OCI-LY3 (cell line): ENCODE measurements at regions not wholly inside any gene's neighbourhood (a gene's known extent, or its start where the extent isn't known, plus 50 kb on each side); places are given as distances from the start of the nearest gene placed in this dataset.

Experiments
- H2AFZ ChIP-seq: fragments of 200-600, 300-600 bp; shearing (Covaris generic); 2 replicates; pipeline ENCODE4 v1.6.0; 2014; ENCODE audit warnings: antibody characterized with exemption, low read depth, low read length
- H3K27ac ChIP-seq: fragments of 200-600, 300-600 bp; sonication (generic); 2 replicates; pipeline ENCODE4 v1.5.1; 2014; ENCODE audit warnings: mild to moderate bottlenecking, low read length, moderate library complexity, mixed read lengths
- H3K27me3 ChIP-seq: fragments of 200-600, 300-600 bp; sonication (generic); 2 replicates; pipeline ENCODE4 v1.6.1; 2014; ENCODE audit warnings: low read depth, low read length, mixed read lengths
- H3K36me3 ChIP-seq: fragments of 200-600, 300-600 bp; sonication (generic); replicated peaks from 2 replicates; pipeline ENCODE3; 2014; ENCODE audit warnings: low read depth, low read length, mixed read lengths
- H3K4me1 ChIP-seq: fragments of 300-600, 200-600 bp; sonication (generic); 2 replicates; pipeline ENCODE4 v1.6.1; 2014; ENCODE audit warnings: low read length, mixed read lengths
- H3K4me2 ChIP-seq: fragments of 200-600, 300-600 bp; sonication (generic); 2 replicates; pipeline ENCODE4 v1.6.1; 2014; ENCODE audit warnings: low read length, mixed read lengths
- H3K4me3 ChIP-seq: fragments of 300-600, 200-600 bp; sonication (generic); 2 replicates; pipeline ENCODE4 v1.5.1; 2014; ENCODE audit warnings: antibody characterized with exemption, mild to moderate bottlenecking, low read length, moderate library complexity
- H3K79me2 ChIP-seq: fragments of 300-600, 200-600 bp; shearing (Covaris generic); 2 replicates; pipeline ENCODE4 v1.6.1; 2014; ENCODE audit warnings: mild to moderate bottlenecking, low read length, mixed read lengths
- H3K9ac ChIP-seq: fragments of 300-600, 200-600 bp; shearing (Covaris generic); 2 replicates; pipeline ENCODE4 v1.6.0; 2014; ENCODE audit warnings: mild to moderate bottlenecking, low read length, moderate library complexity
- H3K9me3 ChIP-seq: fragments of 200-600, 300-600 bp; shearing (Covaris generic); 2 replicates; pipeline ENCODE4 v1.6.1; 2014; ENCODE audit warnings: low read length, mixed read lengths; ENCODE audit not compliant: insufficient read depth
- H4K20me1 ChIP-seq: fragments of 200-600, 300-600 bp; sonication (generic); 2 replicates; pipeline ENCODE4 v1.6.1; 2016; ENCODE audit warnings: low read length, mixed read lengths; ENCODE audit not compliant: insufficient read depth
- EZH2phosphoT487 ChIP-seq: fragments of 200-600 bp; shearing (Covaris generic); IDR thresholded peaks from 2 replicates; pipeline ENCODE4 v1.6.1; 2018; ENCODE audit warnings: antibody characterized with exemption, mixed run types, low read depth
- TF ChIP-seq, protein P1 (sequence below): fragments of 200-600, 300-600 bp; sonication (generic); IDR thresholded peaks from 2 replicates; pipeline ENCODE4 v1.5.1; 2014; ENCODE audit warnings: antibody characterized with exemption, low read length, low read depth

DNA sequence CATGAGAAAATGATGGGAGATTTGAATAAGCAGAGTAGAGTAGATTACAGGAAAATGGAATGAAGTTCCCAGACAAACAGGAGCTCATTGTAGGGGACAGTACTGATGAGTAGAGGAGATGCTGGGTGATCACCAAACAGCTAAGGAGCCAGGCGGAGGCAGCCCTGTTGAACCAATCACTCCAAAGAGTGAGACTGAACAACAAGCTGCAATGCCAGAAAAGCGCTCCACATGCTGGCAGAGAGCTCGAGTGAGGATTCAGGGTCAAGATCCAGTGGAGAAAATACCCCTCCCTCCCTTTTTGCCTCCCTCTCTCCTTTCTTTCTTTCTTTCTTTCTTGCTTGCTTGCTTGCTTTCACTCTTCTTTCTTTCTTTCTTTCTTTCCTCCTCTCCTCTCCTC, 133.3 kb downstream of the PFKFB3 start:
- H3K27ac ChIP-seq, result no peak overlapping the region
- H4K20me1 ChIP-seq, result no peaks in the 10 kb centered on the region
- no peaks in the 10 kb centered on the region for H3K4me1 ChIP-seq
- H2AFZ ChIP-seq, result no peak overlapping the region
- no peaks in the 10 kb centered on the region for H3K9me3 ChIP-seq
- no peak overlapping the region for H3K9ac ChIP-seq
- TF ChIP-seq, protein P1, sequence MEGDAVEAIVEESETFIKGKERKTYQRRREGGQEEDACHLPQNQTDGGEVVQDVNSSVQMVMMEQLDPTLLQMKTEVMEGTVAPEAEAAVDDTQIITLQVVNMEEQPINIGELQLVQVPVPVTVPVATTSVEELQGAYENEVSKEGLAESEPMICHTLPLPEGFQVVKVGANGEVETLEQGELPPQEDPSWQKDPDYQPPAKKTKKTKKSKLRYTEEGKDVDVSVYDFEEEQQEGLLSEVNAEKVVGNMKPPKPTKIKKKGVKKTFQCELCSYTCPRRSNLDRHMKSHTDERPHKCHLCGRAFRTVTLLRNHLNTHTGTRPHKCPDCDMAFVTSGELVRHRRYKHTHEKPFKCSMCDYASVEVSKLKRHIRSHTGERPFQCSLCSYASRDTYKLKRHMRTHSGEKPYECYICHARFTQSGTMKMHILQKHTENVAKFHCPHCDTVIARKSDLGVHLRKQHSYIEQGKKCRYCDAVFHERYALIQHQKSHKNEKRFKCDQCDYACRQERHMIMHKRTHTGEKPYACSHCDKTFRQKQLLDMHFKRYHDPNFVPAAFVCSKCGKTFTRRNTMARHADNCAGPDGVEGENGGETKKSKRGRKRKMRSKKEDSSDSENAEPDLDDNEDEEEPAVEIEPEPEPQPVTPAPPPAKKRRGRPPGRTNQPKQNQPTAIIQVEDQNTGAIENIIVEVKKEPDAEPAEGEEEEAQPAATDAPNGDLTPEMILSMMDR, result no peak
- TF ChIP-seq EZH2phosphoT487, result no peak
- H3K36me3 ChIP-seq, result no peaks in the 10 kb centered on the region
- no peaks in the 10 kb centered on the region for H3K27me3 ChIP-seq
- H3K4me3 ChIP-seq, result no peak overlapping the region
- no peaks in the 10 kb centered on the region for H3K79me2 ChIP-seq
- no peak overlapping the region for H3K4me2 ChIP-seq

DNA sequence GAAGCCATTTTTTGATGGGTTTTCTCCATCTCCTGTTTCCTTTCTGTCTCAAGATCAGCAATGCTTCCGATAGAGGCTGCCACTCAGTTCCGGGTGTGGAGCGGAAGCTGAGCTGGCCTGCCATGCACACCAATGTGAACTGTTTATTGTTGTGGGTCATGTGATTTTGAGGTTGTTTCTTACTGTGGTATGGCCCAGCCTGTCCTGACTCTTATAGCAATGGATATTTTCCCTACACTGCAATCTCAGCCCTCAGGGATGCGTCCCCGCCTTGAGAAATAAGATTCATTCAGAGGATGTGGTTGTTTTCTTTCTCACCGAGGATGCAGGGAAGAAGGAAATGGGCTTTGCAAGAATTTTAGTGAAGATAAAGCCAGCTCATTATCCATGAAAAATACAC, 134.7 kb downstream of the PFKFB3 start:
- H3K27ac ChIP-seq, result no peak overlapping the region
- no peaks in the 10 kb centered on the region for H3K79me2 ChIP-seq
- no peak overlapping the region for H2AFZ ChIP-seq

DNA sequence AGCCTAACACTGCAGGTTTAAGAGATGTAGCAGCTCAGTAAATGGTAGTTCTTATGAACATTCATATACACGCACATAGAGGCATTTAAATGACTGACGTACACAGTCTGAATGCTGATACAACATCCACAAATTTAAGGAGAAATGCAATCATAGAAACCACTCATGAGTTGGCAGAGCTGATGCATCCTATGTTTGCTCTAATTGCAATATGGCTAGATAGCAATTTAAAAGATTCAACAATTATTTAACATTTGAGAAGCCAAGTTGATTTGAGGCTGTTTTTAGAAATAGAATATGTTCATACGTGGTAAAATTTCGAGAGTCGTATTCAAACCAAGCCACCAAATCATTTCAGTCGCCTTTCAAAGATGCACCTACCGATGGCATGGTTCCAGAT, 135.6 kb downstream of the PFKFB3 start:
- Histone ChIP-seq H2AFZ (no peak overlapping the region), H3K27ac (no peak overlapping the region), H3K9ac (no peak overlapping the region), H4K20me1 (no peaks in the 10 kb centered on the region), H3K36me3 (no peaks in the 10 kb centered on the region), H3K4me1 (no peaks in the 10 kb centered on the region), H3K4me2 (no peak overlapping the region), H3K79me2 (no peaks in the 10 kb centered on the region), H3K27me3 (no peaks in the 10 kb centered on the region), H3K9me3 (no peaks in the 10 kb centered on the region), H3K4me3 (no peak overlapping the region)
- TF ChIP-seq, protein P1, result no peak
- TF ChIP-seq EZH2phosphoT487, result no peak

More for the DNA sequence above, 134.7 kb downstream of the PFKFB3 start:
- H4K20me1 ChIP-seq, result no peaks in the 10 kb centered on the region
- H3K9me3 ChIP-seq, result no peaks in the 10 kb centered on the region
- H3K4me1 ChIP-seq, result no peaks in the 10 kb centered on the region
- no peak overlapping the region for H3K4me2 ChIP-seq
- H3K27me3 ChIP-seq, result no peaks in the 10 kb centered on the region
- H3K36me3 ChIP-seq, result no peaks in the 10 kb centered on the region
- TF ChIP-seq EZH2phosphoT487, result no peak
- TF ChIP-seq, protein P1, result no peak
- H3K9ac ChIP-seq, result no peak overlapping the region
- H3K4me3 ChIP-seq, result no peak overlapping the region

DNA sequence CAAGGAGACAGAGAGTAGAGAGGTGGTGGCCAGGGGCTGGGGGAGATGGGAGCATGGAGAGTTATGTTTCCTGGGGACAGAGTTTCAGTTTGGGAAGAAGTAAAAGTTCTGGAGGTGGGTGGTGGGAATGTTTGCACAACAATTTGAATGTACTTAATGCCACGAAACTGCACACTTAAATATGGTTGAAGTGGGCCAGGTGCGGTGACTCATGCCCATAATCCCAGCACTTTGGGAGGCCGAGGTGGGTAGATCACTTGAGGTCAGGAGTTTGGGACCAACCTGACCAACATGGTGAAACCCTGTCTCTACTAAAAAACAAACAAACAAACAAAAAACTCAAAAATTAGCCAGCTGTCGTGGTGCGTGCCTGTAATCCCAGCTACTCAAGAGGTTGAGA, 137.2 kb downstream of the PFKFB3 start:
- H3K9me3 ChIP-seq, result no peaks in the 10 kb centered on the region
- H3K4me1 ChIP-seq, result no peaks in the 10 kb centered on the region
- H3K36me3 ChIP-seq, result peaks cover 3% of the 10 kb centered on the region
- H3K27ac ChIP-seq, result no peak overlapping the region
- no peaks in the 10 kb centered on the region for H3K79me2 ChIP-seq
- H3K9ac ChIP-seq, result no peak overlapping the region
- no peak overlapping the region for H2AFZ ChIP-seq
- no peak overlapping the region for H3K4me2 ChIP-seq
- H3K4me3 ChIP-seq, result no peak overlapping the region
- H3K27me3 ChIP-seq, result no peaks in the 10 kb centered on the region; the same call in 1 of the 2 replicates
- TF ChIP-seq EZH2phosphoT487, result no peak
- TF ChIP-seq, protein P1, result no peak
- H4K20me1 ChIP-seq, result no peaks in the 10 kb centered on the region
